ENCODE measurements at regions not wholly inside any gene's neighbourhood (a gene's known extent, or its start where the extent isn't known, plus 50 kb on each side); places are given as distances from the start of the nearest gene placed in this dataset.

DNA sequence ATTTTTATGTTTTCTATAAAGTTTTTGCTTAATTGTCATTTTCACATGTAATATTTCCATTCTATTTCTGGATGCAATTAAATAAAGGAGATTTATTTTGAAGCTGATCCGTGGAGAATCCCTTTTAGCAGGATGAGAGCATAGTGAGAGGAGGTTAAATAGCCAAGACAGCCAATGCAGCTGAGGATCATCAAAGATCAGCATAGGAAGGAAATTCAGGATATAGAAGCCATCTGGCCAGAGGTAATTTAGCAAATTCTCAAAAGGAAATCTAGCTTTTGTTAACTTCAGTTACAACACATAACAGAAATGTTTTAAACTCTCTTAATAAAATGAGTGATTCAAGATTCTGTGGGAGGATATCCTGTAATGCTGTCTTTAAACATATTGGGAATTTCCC is 122.8 kb upstream of the PDE3A start:
- H3K4me1 Mint-ChIP-seq (ENCODE audit: low read depth) = no peaks in the 10 kb centered on the region
- no peak overlapping the region for H3K4me3 Mint-ChIP-seq
- H3K9me3 Mint-ChIP-seq = peaks cover 40% of the 10 kb centered on the region
- DNase-seq = no peak
- H3K36me3 Mint-ChIP-seq (ENCODE audit: low read depth) = 0 out of 2 replicates have a peak, but pooled peaks cover 5% of the 10 kb centered on the region
- H3K27ac Mint-ChIP-seq = no peak overlapping the region
- no peaks in the 10 kb centered on the region for H3K27me3 Mint-ChIP-seq (ENCODE audit: insufficient read depth)
- TF ChIP-seq, protein P1, sequence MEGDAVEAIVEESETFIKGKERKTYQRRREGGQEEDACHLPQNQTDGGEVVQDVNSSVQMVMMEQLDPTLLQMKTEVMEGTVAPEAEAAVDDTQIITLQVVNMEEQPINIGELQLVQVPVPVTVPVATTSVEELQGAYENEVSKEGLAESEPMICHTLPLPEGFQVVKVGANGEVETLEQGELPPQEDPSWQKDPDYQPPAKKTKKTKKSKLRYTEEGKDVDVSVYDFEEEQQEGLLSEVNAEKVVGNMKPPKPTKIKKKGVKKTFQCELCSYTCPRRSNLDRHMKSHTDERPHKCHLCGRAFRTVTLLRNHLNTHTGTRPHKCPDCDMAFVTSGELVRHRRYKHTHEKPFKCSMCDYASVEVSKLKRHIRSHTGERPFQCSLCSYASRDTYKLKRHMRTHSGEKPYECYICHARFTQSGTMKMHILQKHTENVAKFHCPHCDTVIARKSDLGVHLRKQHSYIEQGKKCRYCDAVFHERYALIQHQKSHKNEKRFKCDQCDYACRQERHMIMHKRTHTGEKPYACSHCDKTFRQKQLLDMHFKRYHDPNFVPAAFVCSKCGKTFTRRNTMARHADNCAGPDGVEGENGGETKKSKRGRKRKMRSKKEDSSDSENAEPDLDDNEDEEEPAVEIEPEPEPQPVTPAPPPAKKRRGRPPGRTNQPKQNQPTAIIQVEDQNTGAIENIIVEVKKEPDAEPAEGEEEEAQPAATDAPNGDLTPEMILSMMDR (IDR thresholded peaks at IDR 0.05) = no peak

DNA sequence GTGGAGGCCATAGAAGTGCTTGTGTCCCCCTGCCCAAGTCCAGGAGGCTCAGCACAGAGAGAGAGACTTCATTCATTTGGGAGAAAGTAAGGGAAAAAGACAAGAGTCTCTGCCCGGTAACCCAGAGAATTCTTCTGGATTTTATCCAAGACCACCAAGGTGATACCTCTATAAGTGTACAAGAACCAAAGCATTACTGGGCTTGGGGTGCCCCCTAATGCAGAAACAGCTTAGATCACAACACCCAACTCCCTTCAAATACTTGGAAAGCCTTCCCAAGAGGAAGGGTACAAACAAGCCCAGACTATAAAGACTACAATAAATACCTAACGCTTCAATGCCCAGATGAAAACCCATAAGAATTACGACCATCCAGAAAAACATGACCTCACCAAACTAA is 119.7 kb upstream of the PDE3A start:
- H3K9me3 Mint-ChIP-seq = peaks cover 35% of the 10 kb centered on the region
- no peak for DNase-seq
- no peaks in the 10 kb centered on the region for H3K4me1 Mint-ChIP-seq (ENCODE audit: low read depth)
- peaks cover 3% of the 10 kb centered on the region for H3K27me3 Mint-ChIP-seq (ENCODE audit: insufficient read depth)
- H3K36me3 Mint-ChIP-seq (ENCODE audit: low read depth) = 0 out of 2 replicates have a peak, but pooled peaks cover 5% of the 10 kb centered on the region
- H3K4me3 Mint-ChIP-seq = no peak overlapping the region
- TF ChIP-seq, protein P1 (IDR thresholded peaks at IDR 0.05) = no peak
- no peak overlapping the region for H3K27ac Mint-ChIP-seq

DNA sequence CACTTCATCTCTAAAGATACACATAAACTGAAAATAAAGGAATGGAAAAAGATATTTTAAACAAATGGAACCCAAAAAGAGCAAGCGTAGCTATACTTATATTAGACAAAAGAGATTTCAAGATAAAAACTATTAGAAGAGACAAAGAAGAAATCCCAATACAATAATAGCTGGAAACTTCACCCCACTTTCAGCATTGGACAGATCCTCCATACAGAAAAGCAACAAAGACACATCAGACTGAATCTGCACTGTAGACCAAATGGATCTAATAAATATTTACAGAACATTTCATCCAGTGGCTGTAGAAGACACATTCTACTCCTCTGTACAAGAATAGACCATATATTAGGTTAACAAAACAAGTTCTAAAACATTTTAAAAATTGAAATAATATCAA is 117.6 kb upstream of the PDE3A start:
- Mint-ChIP-seq H3K9me3 (peaks cover 35% of the 10 kb centered on the region), H3K27me3 (ENCODE audit: insufficient read depth) (peaks cover 3% of the 10 kb centered on the region), H3K27ac (no peak overlapping the region), H3K4me3 (no peak overlapping the region), H3K4me1 (ENCODE audit: low read depth) (no peaks in the 10 kb centered on the region), H3K36me3 (ENCODE audit: low read depth) (0 out of 2 replicates have a peak, but pooled peaks cover 5% of the 10 kb centered on the region)
- TF ChIP-seq, protein P1 (IDR thresholded peaks at IDR 0.05) = no peak
- DNase-seq = no peak

DNA sequence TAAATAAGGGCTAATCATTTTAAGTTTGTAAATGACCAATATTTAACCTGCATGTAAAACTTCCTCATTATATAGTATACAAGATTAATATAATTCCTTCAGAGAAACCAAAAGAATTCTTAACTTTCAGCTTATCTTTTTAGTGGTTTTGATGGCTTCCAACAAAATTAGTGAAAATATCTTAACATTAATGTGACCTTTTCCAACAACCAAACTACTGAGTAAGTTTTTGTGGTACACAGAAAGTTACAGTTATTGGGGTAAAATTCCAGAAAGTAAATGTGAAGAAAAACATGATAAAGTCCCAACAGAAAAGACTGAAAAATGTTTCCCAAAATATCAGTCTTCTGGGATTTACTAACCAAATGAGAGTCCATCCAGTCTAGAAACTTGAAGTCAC is 111.0 kb upstream of the PDE3A start:
- Mint-ChIP-seq H3K27me3 (ENCODE audit: insufficient read depth) (no peaks in the 10 kb centered on the region), H3K9me3 (peaks cover 14% of the 10 kb centered on the region), H3K4me3 (no peak overlapping the region), H3K36me3 (ENCODE audit: low read depth) (no peaks in the 10 kb centered on the region), H3K27ac (no peak overlapping the region), H3K4me1 (ENCODE audit: low read depth) (no peaks in the 10 kb centered on the region)
- TF ChIP-seq, protein P1 (IDR thresholded peaks at IDR 0.05) = no peak
- no peak for DNase-seq

DNA sequence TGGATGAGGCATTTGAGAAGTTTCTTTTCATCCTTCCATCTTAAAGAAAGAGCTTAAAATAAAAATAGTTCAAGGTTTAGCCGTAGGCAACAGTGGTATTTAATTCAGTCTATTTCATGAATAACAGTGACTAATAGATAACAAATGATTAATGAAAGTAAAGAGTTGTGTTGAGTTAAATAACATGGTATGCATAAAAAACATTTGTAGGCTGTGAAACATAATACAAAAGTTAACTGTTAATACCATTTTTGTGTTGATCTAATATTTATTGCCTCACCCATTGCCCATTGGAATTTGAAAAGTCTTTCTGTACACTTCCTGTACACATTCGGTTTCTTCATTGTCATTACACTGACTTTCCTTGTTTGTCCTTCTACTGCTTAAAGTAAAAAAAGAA is 108.6 kb upstream of the PDE3A start:
- Mint-ChIP-seq H3K4me1 (ENCODE audit: low read depth) (no peaks in the 10 kb centered on the region), H3K9me3 (peaks cover 17% of the 10 kb centered on the region), H3K27ac (no peak overlapping the region), H3K27me3 (ENCODE audit: insufficient read depth) (no peaks in the 10 kb centered on the region), H3K4me3 (no peak overlapping the region), H3K36me3 (ENCODE audit: low read depth) (no peaks in the 10 kb centered on the region)
- TF ChIP-seq, protein P1 (IDR thresholded peaks at IDR 0.05) = no peak
- DNase-seq = no peak

DNA sequence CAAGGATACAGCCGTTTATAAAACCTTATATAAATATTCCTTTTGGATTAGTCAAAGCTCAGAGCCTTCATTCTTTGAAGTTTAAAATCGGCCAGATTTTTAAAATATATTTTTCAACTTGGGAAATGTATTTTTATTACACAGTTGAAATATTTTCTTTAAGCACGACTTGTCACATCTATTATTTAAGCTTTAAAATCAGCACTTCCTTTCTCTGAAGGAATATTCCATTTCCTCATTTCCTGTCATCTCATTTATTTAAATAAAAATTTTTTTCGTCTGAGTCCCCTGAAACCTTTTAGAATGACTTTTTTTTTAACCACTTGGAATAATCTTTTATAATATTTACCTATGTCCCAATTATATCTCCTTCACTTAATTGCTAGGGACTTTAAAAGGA is 107.5 kb upstream of the PDE3A start:
- H3K27ac Mint-ChIP-seq = no peak overlapping the region
- no peaks in the 10 kb centered on the region for H3K27me3 Mint-ChIP-seq (ENCODE audit: insufficient read depth)
- H3K36me3 Mint-ChIP-seq (ENCODE audit: low read depth) = no peaks in the 10 kb centered on the region
- peaks cover 13% of the 10 kb centered on the region for H3K9me3 Mint-ChIP-seq
- H3K4me3 Mint-ChIP-seq = no peak overlapping the region
- DNase-seq = no peak
- no peaks in the 10 kb centered on the region for H3K4me1 Mint-ChIP-seq (ENCODE audit: low read depth)
- TF ChIP-seq, protein P1 (IDR thresholded peaks at IDR 0.05) = no peak
